CD1c-positive myeloid dendritic cell (primary cell): ENCODE measurements at regions not wholly inside any gene's neighbourhood (a gene's known extent, or its start where the extent isn't known, plus 50 kb on each side); places are given as distances from the start of the nearest gene placed in this dataset.

Source experiments
- DNase-seq: peaks from one replicate; pipeline ENCODE4 v3.0.0-alpha.2; 2016; ENCODE audit errors: extremely low spot score

- DNase-seq: no peak
These were observed 259.0 kb upstream of the G2E3 start for GRCh38 chr14:30299915-30300314.

- DNase-seq: no peak
These were observed 255.6 kb upstream of the G2E3 start for GRCh38 chr14:30303350-30303749.

- DNase-seq: no peak
These were observed 253.6 kb upstream of the G2E3 start for GRCh38 chr14:30305346-30305745.

- DNase-seq: no peak
These were observed 249.6 kb upstream of the G2E3 start for GRCh38 chr14:30309405-30309804.

- DNase-seq: no peak
These were observed 246.7 kb upstream of the G2E3 start for GRCh38 chr14:30312214-30312613.

- no peak for DNase-seq
These were observed 241.2 kb upstream of the G2E3 start for GRCh38 chr14:30317729-30318128.

GRCh38 chr14:30322819-30323218, 236.1 kb upstream of the G2E3 start:
- no peak for DNase-seq

- no peak for DNase-seq
These were observed 228.9 kb upstream of the G2E3 start for GRCh38 chr14:30330033-30330432.

GRCh38 chr14:30330445-30330844, 228.5 kb upstream of the G2E3 start:
- DNase-seq: peak; percentile 4

GRCh38 chr14:30331030-30331429, 227.9 kb upstream of the G2E3 start:
- no peak for DNase-seq

GRCh38 chr14:30332374-30332773, 226.6 kb upstream of the G2E3 start:
- no peak for DNase-seq

- DNase-seq: no peak
These were observed 225.0 kb upstream of the G2E3 start for GRCh38 chr14:30333934-30334333.

- no peak for DNase-seq
These were observed 221.5 kb upstream of the G2E3 start for GRCh38 chr14:30337456-30337855.

- DNase-seq: no peak
These were observed 219.6 kb upstream of the G2E3 start for GRCh38 chr14:30339311-30339901.

- DNase-seq: no peak
These were observed 218.5 kb upstream of the G2E3 start for GRCh38 chr14:30340495-30340894.

- no peak for DNase-seq
These were observed 213.4 kb upstream of the G2E3 start for GRCh38 chr14:30345511-30345910.

GRCh38 chr14:30348445-30348844, 210.5 kb upstream of the G2E3 start:
- no peak for DNase-seq

GRCh38 chr14:30349520-30349919, 209.4 kb upstream of the G2E3 start:
- DNase-seq: no peak

GRCh38 chr14:30354439-30354838, 204.5 kb upstream of the G2E3 start:
- no peak for DNase-seq

GRCh38 chr14:30355431-30355913, 203.5 kb upstream of the G2E3 start:
- DNase-seq: no peak

GRCh38 chr14:30356438-30357202, 202.3 kb upstream of the G2E3 start:
- DNase-seq: no peak

GRCh38 chr14:30357791-30358190, 201.2 kb upstream of the G2E3 start:
- DNase-seq: no peak

- DNase-seq: no peak
These were observed 196.4 kb upstream of the G2E3 start for GRCh38 chr14:30362369-30363218.
